IPS-20b (cell line): ENCODE measurements at regions not wholly inside any gene's neighbourhood (a gene's known extent, or its start where the extent isn't known, plus 50 kb on each side); places are given as distances from the start of the nearest gene placed in this dataset.

Experiments used
- H3K27ac ChIP-seq: one replicate; pipeline ENCODE4 v1.5.1; 2013; ENCODE audit warnings: low read length
- H3K27me3 ChIP-seq: 2 replicates; pipeline ENCODE4 v1.6.1; 2013; ENCODE audit warnings: mild to moderate bottlenecking, low read length, inconsistent platforms; ENCODE audit not compliant: insufficient read depth
- H3K36me3 ChIP-seq: 2 replicates; pipeline ENCODE4 v1.6.1; 2013; ENCODE audit warnings: low read depth, mild to moderate bottlenecking, inconsistent platforms, low read length, moderate library complexity; ENCODE audit not compliant: insufficient read depth
- H3K4me1 ChIP-seq: 2 replicates; pipeline ENCODE4 v1.6.1; 2013; ENCODE audit warnings: mild to moderate bottlenecking, control low read depth, inconsistent platforms, low read length, moderate library complexity; ENCODE audit not compliant: insufficient read depth
- H3K4me3 ChIP-seq: 2 replicates; pipeline ENCODE4 v1.5.1; 2013; ENCODE audit warnings: mild to moderate bottlenecking, low read length, inconsistent platforms
- H3K9ac ChIP-seq: 2 replicates; pipeline ENCODE4 v1.6.1; 2013; ENCODE audit warnings: low read depth, mild to moderate bottlenecking, inconsistent platforms, low read length, moderate library complexity
- H3K9me3 ChIP-seq: 2 replicates; pipeline ENCODE4 v1.6.1; 2013; ENCODE audit warnings: mild to moderate bottlenecking, low read depth, low read length, inconsistent platforms; ENCODE audit not compliant: insufficient read depth

- Histone ChIP-seq H3K9ac (no peak overlapping the region), H3K27ac (no peak overlapping the region), H3K4me1 (peaks cover 19% of the 10 kb centered on the region), H3K36me3 (no peaks in the 10 kb centered on the region), H3K4me3 (no peak overlapping the region), H3K9me3 (no peaks in the 10 kb centered on the region), H3K27me3 (no peaks in the 10 kb centered on the region)
Observed at GRCh38 chr4:148790691-148791090, 348.5 kb upstream of the NR3C2 start.

GRCh38 chr4:148790246-148790645, 348.0 kb upstream of the NR3C2 start:
- H3K27me3 ChIP-seq = no peaks in the 10 kb centered on the region
- H3K27ac ChIP-seq = no peak overlapping the region
- H3K4me1 ChIP-seq = peaks cover 19% of the 10 kb centered on the region
- no peaks in the 10 kb centered on the region for H3K9me3 ChIP-seq
- no peak overlapping the region for H3K9ac ChIP-seq
- no peaks in the 10 kb centered on the region for H3K36me3 ChIP-seq
- no peak overlapping the region for H3K4me3 ChIP-seq

GRCh38 chr4:148787831-148788477, 345.7 kb upstream of the NR3C2 start:
- Histone ChIP-seq H3K4me1 (peaks cover 18% of the 10 kb centered on the region), H3K9me3 (no peaks in the 10 kb centered on the region), H3K27ac (no peak overlapping the region), H3K4me3 (no peak overlapping the region), H3K27me3 (no peaks in the 10 kb centered on the region), H3K9ac (no peak overlapping the region), H3K36me3 (no peaks in the 10 kb centered on the region)

- Histone ChIP-seq H3K36me3 (no peaks in the 10 kb centered on the region), H3K27me3 (no peaks in the 10 kb centered on the region), H3K4me3 (no peak overlapping the region), H3K27ac (no peak overlapping the region), H3K9ac (no peak overlapping the region), H3K9me3 (no peaks in the 10 kb centered on the region), H3K4me1 (peaks cover 25% of the 10 kb centered on the region)
Observed at GRCh38 chr4:148787285-148787684, 345.1 kb upstream of the NR3C2 start.

GRCh38 chr4:148786699-148787098, 344.5 kb upstream of the NR3C2 start:
- Histone ChIP-seq H3K27ac (no peak overlapping the region), H3K4me3 (no peak overlapping the region), H3K4me1 (peaks cover 26% of the 10 kb centered on the region), H3K36me3 (no peaks in the 10 kb centered on the region), H3K27me3 (no peaks in the 10 kb centered on the region), H3K9ac (no peak overlapping the region), H3K9me3 (no peaks in the 10 kb centered on the region)

- Histone ChIP-seq H3K27me3 (no peaks in the 10 kb centered on the region), H3K9ac (no peak overlapping the region), H3K9me3 (no peaks in the 10 kb centered on the region), H3K4me3 (no peak overlapping the region), H3K4me1 (peaks cover 19% of the 10 kb centered on the region), H3K27ac (no peak overlapping the region), H3K36me3 (no peaks in the 10 kb centered on the region)
Observed at GRCh38 chr4:148782284-148782683, 340.1 kb upstream of the NR3C2 start.

- no peak overlapping the region for H3K9ac ChIP-seq
- H3K9me3 ChIP-seq = no peaks in the 10 kb centered on the region
- no peak overlapping the region for H3K27ac ChIP-seq
- H3K36me3 ChIP-seq = no peaks in the 10 kb centered on the region
- H3K4me1 ChIP-seq = peaks cover 10% of the 10 kb centered on the region
- no peaks in the 10 kb centered on the region for H3K27me3 ChIP-seq
- no peak overlapping the region for H3K4me3 ChIP-seq
Observed at GRCh38 chr4:148780426-148781005, 338.3 kb upstream of the NR3C2 start.

GRCh38 chr4:148779771-148780170, 337.6 kb upstream of the NR3C2 start:
- H3K9me3 ChIP-seq = no peaks in the 10 kb centered on the region
- H3K4me3 ChIP-seq = no peak overlapping the region
- no peaks in the 10 kb centered on the region for H3K36me3 ChIP-seq
- H3K27ac ChIP-seq = no peak overlapping the region
- peaks cover 10% of the 10 kb centered on the region for H3K4me1 ChIP-seq
- H3K9ac ChIP-seq = no peak overlapping the region
- no peaks in the 10 kb centered on the region for H3K27me3 ChIP-seq

GRCh38 chr4:148778980-148779675, 336.9 kb upstream of the NR3C2 start:
- no peak overlapping the region for H3K27ac ChIP-seq
- no peaks in the 10 kb centered on the region for H3K27me3 ChIP-seq

GRCh38 chr4:148776941-148777340, 334.7 kb upstream of the NR3C2 start:
- H3K9ac ChIP-seq = no peak overlapping the region
- no peaks in the 10 kb centered on the region for H3K9me3 ChIP-seq
- H3K27me3 ChIP-seq = no peaks in the 10 kb centered on the region
- no peaks in the 10 kb centered on the region for H3K36me3 ChIP-seq
- H3K4me1 ChIP-seq = no peaks in the 10 kb centered on the region
- H3K27ac ChIP-seq = no peak overlapping the region
- H3K4me3 ChIP-seq = no peak overlapping the region

More at GRCh38 chr4:148778980-148779675, 336.9 kb upstream of the NR3C2 start:
- peaks cover 10% of the 10 kb centered on the region for H3K4me1 ChIP-seq
- no peaks in the 10 kb centered on the region for H3K36me3 ChIP-seq
- H3K4me3 ChIP-seq = no peak overlapping the region
- H3K9ac ChIP-seq = no peak overlapping the region
- H3K9me3 ChIP-seq = no peaks in the 10 kb centered on the region

- no peak overlapping the region for H3K9ac ChIP-seq
Observed at GRCh38 chr4:148774134-148774533, 331.9 kb upstream of the NR3C2 start.

GRCh38 chr4:148773313-148773712, 331.1 kb upstream of the NR3C2 start:
- H3K4me1 ChIP-seq = no peaks in the 10 kb centered on the region
- no peak overlapping the region for H3K27ac ChIP-seq
- no peaks in the 10 kb centered on the region for H3K36me3 ChIP-seq
- H3K9ac ChIP-seq = no peak overlapping the region
- H3K4me3 ChIP-seq = no peak overlapping the region
- no peaks in the 10 kb centered on the region for H3K27me3 ChIP-seq
- H3K9me3 ChIP-seq = no peaks in the 10 kb centered on the region

More at GRCh38 chr4:148774134-148774533, 331.9 kb upstream of the NR3C2 start:
- H3K27me3 ChIP-seq = no peaks in the 10 kb centered on the region
- no peaks in the 10 kb centered on the region for H3K9me3 ChIP-seq
- no peak overlapping the region for H3K4me3 ChIP-seq
- no peak overlapping the region for H3K27ac ChIP-seq
- no peaks in the 10 kb centered on the region for H3K4me1 ChIP-seq
- H3K36me3 ChIP-seq = no peaks in the 10 kb centered on the region
